ENCODE measurements at regions not wholly inside any gene's neighbourhood (a gene's known extent, or its start where the extent isn't known, plus 50 kb on each side); places are given as distances from the start of the nearest gene placed in this dataset.

DNA sequence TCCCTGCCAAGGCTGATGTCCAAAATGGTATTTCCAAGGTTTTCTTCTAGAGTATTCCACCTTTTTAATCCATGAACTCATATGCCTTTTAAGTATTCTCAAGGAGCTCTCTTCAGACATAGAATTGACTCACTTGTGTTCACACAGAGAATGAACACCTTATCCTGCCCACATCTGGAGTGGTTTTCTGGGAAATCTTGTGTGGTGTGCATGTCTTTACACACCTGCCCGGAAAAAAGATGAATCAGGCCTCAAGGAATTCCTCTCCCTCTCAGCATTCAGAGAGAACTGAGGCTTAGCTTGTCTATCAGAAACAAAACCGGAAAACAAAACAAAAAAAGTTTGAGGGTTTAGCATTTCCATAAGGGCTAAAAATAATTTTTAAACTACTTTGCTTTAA, 148.8 kb downstream of the TFAP2A start:
- DNase-seq = no peak
- in situ Hi-C loops (cut with HindIII; ENCODE audit: low pct_ligation_motif_present, low pct_unique_long_range_greater_than_20kb, low sequenced_read_pairs) = no loop called here

DNA sequence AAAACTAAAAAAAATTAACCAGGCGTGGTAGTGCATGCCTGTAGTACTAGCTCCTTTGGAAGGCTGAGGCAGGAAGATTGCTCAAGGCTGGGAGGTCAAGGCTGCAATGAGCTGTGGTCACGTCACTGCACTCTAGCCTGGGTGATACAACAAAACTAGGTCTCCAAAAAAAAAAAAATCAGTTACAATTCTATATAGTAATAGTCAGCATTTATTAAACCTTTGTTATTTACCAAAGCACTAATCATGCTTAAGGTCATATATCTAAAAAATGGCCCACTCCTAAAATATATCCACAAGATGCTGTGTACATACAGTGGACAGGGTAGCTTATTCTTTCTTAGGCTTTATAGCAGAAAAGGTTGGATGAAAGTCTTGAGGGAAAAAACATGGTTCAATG, 152.4 kb downstream of the TFAP2A start:
- in situ Hi-C loops (cut with HindIII; ENCODE audit: low pct_ligation_motif_present, low pct_unique_long_range_greater_than_20kb, low sequenced_read_pairs) = no loop called here
- no peak for DNase-seq

DNA sequence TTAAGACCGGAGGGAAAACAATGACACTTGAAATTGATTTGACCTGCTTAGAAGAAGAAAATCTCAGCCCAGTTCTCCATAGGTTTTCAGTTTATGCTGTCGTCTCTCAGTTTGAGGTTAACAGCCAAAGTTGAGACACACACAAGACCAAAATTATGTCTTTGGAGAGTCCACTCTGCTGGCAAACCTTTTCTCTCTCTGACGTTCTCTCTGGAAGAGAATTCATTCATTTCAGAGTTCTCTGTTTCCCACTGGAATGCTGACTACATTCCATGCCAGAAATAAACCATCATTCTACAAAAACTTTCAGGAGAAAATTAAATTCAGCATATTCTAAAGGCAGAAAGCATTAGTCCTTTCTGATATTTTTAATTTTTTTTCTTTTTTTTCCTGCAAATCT, 155.2 kb downstream of the TFAP2A start:
- in situ Hi-C loops (cut with HindIII; ENCODE audit: low pct_ligation_motif_present, low pct_unique_long_range_greater_than_20kb, low sequenced_read_pairs) = no loop called here

DNA sequence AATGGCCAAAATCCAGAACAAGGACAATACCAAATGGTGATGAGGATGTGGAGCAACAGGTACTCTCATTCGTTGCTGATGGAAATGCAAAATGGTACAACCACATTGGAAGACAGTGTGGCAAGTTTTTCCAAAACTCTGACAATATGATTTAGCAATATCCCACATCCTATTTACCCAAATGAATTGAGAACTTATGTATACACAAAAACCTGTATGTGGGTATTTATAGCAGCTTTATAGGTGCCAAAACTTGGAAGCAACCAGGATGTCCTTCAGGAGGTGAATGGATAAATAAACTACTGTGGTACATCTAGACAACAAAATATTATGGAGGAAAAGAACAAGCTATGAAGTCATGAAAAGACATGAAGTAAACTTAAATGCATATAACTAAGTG, 156.5 kb downstream of the TFAP2A start:
- DNase-seq = no peak
- in situ Hi-C loops (cut with HindIII; ENCODE audit: low pct_ligation_motif_present, low pct_unique_long_range_greater_than_20kb, low sequenced_read_pairs) = no loop called here

More for the DNA sequence above, 155.2 kb downstream of the TFAP2A start:
- no peak for DNase-seq

DNA sequence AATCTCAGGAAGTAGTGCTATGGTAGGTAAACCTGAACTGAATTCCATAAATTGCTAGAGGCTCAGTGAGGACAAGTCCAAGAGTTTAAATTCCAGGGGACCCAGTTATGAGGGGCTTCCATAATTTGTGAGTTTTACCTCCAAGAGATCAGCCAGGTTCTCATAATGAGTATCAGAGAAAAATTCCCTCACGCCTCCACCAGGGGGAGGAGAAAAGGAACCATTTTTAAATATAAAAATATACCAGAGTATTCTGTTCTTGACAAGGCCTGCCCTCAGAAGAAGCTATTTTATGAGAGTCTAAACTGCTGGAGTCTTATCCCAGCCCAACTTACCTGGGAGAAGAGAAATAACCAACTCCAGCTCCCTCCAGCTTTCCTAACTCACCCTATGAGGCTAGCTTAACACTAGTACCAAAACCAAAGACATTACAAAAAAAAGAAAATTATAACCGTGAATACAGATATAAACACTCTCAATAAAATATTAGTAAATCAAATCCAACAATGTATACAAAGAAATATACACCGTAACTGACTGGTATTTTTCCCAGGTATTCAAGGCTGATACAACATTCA, 158.7 kb downstream of the TFAP2A start:
- peak; percentile 20 for DNase-seq
- in situ Hi-C loops (cut with HindIII; ENCODE audit: low pct_ligation_motif_present, low pct_unique_long_range_greater_than_20kb, low sequenced_read_pairs) = no loop called here

DNA sequence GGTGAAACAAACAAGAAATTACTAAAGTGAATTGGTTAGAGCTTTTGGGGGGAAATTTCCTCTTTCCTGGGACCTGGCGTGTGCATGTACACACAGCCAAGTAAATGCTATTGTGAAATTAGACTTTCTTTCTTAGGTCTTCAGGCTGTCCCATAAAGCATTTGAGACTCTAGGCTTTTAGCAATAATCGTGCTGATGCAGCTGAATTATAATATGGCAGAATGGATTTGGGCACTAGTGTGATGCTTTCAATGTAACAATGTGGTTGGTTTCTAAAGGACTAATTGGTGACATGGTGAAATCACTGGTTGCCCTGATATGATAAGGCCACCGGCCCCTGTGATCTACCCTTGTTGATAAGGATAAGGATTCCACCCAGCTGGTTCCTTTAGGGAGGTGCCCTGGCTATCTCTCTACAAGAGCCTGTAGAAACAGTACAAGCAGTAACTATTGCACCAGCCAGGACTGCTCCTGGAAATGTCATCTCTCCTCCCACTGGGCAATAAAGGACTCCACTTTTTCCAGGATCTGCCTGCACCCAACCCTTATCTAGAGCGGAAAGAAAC, 164.1 kb downstream of the TFAP2A start:
- in situ Hi-C loops (cut with HindIII; ENCODE audit: low pct_ligation_motif_present, low pct_unique_long_range_greater_than_20kb, low sequenced_read_pairs) = no loop called here
- no peak for DNase-seq

DNA sequence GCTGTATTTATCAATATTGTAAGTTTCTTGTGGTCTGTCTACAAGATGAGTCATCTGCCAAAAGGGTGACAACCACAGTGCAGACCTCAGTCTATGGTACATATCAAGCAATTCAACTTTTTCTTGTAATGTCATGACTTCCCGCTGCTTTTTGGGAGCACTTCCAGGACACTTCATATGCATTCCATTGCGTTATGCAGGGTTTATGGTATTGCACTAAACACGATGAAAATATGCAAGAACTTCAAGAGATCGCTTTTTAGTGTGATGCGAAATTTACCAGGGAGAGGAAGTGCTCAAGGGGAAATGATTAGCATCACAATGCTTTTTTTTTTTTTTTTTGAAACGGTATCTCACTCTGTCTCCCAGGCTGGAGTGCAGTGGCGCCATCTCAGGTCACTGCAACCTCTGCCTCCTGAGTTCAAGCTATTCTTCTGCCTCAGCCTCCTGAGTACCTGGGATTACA, 166.5 kb downstream of the TFAP2A start:
- DNase-seq = no peak
- in situ Hi-C loops (cut with HindIII; ENCODE audit: low pct_ligation_motif_present, low pct_unique_long_range_greater_than_20kb, low sequenced_read_pairs) = no loop called here

DNA sequence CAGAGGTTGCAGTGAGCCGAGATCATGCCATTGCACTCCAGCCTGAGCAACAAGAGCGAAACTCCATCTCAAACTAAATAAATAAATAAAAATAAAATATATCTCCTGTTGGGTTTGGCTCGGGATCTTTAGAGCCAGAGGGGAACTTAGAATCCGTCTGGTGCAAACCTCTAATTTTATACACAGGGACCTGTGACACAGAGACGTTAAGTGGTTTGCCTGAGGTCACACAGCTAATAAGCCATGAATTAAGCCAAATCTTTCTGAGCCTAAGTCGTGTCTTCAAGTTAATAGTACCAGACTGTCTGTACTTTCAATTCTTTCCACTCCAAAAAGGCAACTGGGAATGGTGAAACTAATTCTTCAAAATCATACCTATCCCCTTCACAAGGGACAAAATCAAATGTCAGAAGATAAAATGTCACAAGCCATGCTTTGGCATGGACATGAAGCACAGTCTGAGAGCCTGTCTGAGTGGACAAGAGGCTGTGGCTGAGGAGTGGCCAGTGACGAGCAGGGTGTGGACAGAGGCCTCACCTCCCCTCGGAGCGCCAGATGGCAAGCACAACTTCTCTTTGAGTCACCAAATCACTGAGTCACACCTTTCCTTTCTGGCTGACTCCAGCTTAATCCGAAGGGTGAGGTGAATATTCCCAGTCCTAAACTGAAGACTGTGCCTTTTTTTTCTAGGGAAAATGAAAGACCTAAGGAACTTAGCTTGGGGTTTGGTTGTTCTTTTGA, 177.4 kb downstream of the TFAP2A start:
- in situ Hi-C loops (cut with HindIII; ENCODE audit: low pct_ligation_motif_present, low pct_unique_long_range_greater_than_20kb, low sequenced_read_pairs) = no loop called here
- peak; percentile 45 for DNase-seq

DNA sequence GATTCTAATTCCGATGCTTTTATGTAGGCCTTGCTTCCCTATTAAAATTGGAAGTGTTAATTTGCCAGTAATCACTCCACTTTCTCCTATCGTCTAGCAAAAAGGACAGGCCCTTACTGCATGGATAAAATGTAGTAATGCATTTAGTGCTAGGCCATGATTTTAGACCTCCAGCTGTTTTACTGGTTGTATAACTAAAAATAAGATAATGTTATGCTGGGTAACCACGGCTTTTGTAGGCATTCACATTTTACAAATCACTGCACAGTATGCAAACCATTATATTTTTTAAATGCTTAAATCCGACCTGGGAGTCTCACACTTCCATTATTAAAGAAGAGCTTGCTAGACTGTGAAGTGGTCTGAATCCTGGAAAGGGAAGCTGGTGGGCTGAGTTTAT, 179.5 kb downstream of the TFAP2A start:
- no peak for DNase-seq
- in situ Hi-C loops (cut with HindIII; ENCODE audit: low pct_ligation_motif_present, low pct_unique_long_range_greater_than_20kb, low sequenced_read_pairs) = no loop called here

DNA sequence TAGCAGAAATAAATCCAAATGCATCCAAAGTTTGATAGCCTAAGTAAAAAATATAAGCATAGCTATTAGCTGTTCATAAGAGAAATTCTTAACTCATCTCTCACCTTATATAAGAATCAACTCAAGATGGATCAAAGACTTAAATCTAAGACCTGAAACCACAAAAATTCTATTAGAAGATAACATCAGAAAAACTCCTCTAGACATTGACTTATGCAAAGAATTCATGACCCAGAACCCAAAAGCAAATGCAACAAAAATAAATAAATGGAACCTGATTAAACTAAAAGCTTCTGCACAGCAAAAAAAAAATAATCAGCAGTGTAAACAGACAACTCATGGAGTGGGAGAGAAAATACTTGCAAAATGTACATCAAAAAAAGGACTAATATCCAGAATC, 184.3 kb downstream of the TFAP2A start:
- DNase-seq = no peak
- in situ Hi-C loops (cut with HindIII; ENCODE audit: low pct_ligation_motif_present, low pct_unique_long_range_greater_than_20kb, low sequenced_read_pairs) = no loop called here

DNA sequence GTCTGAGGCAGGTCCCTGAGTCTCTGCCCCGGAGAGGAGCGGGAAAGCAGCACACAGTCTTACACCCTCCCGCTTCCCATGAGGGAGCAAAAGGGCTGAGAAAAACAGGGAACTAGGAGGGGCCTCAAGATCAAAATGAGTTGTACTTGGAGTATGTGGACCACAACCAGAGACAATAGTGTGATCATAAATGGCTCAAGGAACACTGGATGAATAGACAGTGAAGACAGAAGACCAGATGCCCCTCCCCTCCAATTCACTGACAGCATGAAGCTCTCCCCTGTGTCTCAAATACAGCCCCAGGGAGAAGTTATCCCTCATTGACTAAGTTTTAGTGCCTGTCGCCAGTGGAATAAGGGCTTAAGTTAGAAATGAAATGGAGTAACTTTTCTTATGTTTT, 191.0 kb downstream of the TFAP2A start:
- in situ Hi-C loops (cut with HindIII; ENCODE audit: low pct_ligation_motif_present, low pct_unique_long_range_greater_than_20kb, low sequenced_read_pairs) = no loop called here
- no peak for DNase-seq

DNA sequence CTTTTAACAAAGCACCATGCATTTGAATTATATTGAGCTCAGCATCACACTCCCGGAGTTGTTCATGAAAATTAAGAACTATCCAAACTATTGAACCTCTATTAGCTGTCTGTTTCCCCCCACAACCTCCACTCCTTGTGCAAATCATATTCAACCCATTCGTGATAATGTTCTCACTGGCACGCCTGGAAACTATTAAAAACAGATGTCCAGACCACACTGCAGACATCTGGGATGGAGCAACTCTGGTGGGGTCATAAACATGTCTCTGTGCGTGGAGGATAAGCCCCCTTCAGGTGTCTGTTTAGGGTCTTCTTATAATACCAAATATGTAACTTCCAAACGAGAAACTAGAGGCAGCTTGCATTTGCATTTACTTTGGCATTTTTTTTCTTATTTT, 193.7 kb downstream of the TFAP2A start:
- in situ Hi-C loops (cut with HindIII; ENCODE audit: low pct_ligation_motif_present, low pct_unique_long_range_greater_than_20kb, low sequenced_read_pairs) = no loop called here

DNA sequence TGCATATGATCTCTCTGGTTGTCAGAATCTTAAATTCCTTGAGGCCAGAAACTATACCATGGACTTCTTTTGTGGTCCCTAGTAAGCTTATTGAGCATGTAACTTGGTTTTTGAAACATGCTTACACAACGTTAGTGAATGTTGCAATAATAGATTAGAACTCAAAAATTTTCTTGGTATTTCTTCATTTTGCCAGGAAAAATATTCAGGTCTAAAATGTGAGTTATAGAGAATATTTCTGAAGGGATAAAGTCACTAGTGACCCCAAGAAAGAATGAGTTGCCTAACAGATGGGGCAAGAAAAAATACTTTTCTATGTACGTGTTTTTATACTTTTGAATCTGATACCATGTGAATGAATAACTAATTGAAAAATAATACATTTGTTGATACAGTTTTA, 195.4 kb downstream of the TFAP2A start:
- in situ Hi-C loops (cut with HindIII; ENCODE audit: low pct_ligation_motif_present, low pct_unique_long_range_greater_than_20kb, low sequenced_read_pairs) = no loop called here
- no peak for DNase-seq

More for the DNA sequence above, 193.7 kb downstream of the TFAP2A start:
- no peak for DNase-seq

DNA sequence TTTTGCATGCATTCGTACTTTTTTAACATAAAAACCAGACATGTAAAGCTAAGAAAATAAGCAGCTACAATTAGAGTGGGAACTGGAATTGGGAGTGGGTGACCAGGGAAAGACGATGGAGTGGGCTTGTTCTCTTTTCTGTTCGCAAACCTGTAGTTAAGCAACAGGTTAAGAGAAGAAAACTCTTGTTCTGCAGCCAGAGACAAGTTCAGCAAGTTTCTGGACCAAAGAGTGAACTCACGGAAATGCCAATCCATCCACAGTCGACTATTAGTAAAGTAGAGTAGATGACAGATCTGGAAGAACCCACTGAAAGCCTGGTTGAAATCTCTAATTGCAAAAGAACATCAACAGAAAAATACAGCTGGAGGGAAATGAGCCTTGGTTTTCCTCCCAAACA, 197.8 kb downstream of the TFAP2A start:
- in situ Hi-C loops (cut with HindIII; ENCODE audit: low pct_ligation_motif_present, low pct_unique_long_range_greater_than_20kb, low sequenced_read_pairs) = no loop called here

DNA sequence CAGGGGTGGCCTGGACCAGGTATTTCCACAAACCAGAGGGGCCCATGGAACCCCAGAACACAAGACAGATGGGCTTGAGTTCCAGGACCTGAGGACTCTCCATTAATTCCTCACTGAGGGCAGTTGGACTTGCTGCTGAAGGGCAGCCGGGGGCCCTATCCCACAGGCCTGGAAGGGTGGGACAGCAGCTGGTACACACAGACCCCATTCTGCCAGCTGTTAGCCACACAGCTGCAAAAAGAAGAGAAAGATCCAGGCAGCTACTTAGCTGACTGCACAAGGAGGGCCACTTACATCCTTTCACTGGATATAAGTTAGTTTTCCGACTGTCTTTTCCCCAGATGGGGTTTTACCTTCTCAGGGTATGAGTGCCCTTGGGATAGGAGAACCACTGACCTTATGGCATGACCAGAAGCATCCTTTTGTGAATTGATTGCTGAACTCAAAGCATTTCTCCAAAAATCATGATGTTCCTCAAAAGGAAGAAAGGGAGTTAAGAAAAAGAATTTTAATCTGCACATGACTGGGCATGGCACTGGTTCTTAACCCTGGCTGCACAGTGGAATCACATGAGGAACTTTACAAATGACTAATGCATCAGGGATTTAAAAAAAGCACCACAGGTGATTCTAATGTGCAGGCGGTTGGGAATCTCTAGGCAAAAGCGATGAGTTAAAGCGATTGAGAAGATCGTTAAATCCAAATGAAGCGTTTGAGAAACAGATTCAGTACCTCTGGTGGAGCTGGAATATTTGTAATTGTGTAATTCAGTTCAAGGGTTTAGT, 199.4 kb downstream of the TFAP2A start:
- in situ Hi-C loops (cut with HindIII; ENCODE audit: low pct_ligation_motif_present, low pct_unique_long_range_greater_than_20kb, low sequenced_read_pairs) = no loop called here
- DNase-seq = no peak

More for the DNA sequence above, 197.8 kb downstream of the TFAP2A start:
- DNase-seq = no peak

DNA sequence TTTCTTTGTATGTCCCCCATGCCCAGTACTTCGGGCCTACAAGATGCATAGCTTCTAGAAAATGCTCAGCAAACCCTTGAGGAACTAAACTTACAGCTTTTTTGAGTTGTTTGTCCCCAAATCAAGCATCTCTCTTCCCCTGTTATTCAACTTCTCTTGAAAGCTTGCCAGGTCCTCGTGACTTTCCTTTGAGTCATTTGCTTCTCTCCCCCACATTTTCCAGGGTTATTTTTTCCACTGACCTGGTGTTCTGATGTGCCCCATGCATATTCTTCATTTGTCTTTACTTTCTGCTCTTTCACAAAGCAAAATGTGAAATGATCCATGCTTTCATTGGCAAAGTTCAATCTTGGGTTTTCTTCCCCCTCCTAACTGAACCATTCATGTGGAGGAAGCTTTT, 204.8 kb downstream of the TFAP2A start:
- in situ Hi-C loops (cut with HindIII; ENCODE audit: low pct_ligation_motif_present, low pct_unique_long_range_greater_than_20kb, low sequenced_read_pairs) = no loop called here
- DNase-seq = peak; percentile 10

DNA sequence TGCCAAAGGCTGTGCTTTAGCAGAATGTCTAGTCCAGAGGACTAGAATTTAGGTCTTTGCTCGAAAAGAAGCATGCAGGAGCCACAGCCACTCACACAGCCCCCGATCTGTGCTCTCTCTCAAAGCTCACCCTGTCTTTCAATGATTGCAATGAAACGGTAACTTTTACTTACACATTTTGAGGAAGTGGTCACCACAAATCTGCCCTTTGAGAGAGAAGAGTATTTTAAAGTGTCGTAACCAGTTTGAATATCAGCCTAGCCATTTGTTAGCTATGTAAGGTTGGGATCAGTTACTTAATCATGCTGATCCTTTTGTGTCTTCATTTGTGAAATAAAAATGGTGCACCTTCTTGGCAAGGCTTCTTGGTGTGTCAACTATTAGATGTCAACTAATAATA, 209.0 kb downstream of the TFAP2A start:
- in situ Hi-C loops (cut with HindIII; ENCODE audit: low pct_ligation_motif_present, low pct_unique_long_range_greater_than_20kb, low sequenced_read_pairs) = no loop called here

DNA sequence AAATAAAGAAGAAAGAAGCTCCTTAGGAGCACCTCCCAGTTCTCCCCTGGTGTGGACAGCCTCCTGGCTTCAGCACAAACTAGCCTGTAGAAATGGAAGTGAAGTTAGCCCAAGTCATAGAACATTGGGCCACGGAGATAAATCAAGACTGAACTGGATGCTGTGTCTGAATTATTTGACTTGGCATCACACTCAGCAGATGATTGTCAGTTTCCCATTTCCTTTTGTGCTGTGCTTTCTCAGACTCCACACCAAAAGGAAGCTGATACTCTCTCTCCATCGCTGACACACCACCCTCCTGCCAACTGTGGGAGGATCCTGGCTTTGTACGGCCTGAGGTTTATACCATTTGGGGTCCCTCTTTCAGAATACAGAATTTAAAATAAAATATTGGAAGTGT, 209.8 kb downstream of the TFAP2A start:
- DNase-seq = no peak
- in situ Hi-C loops (cut with HindIII; ENCODE audit: low pct_ligation_motif_present, low pct_unique_long_range_greater_than_20kb, low sequenced_read_pairs) = no loop called here

More for the DNA sequence above, 209.0 kb downstream of the TFAP2A start:
- DNase-seq = no peak

DNA sequence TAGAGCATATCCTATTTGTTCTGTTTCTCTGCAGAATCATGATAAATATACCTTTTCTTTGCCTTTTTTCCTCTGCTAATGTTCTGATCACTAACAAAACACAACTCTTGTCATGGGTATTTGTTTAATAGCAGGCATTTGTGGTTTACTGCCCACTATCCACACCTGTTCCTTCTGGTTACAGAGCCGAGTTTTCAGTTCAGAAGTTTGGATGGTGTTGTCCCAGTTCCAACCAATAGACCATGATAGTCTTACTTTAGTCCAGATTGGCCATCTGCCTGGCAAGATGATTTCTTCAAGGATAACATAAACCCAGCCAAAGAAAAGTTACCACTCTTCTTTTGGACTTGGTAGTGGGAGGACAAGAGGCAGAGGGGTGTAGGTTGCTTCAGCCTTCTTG, 211.2 kb downstream of the TFAP2A start:
- DNase-seq = no peak

More for the DNA sequence above, 211.2 kb downstream of the TFAP2A start:
- in situ Hi-C loops (cut with HindIII; ENCODE audit: low pct_ligation_motif_present, low pct_unique_long_range_greater_than_20kb, low sequenced_read_pairs) = no loop called here
